HG02588 (cell line): ENCODE measurements at regions not wholly inside any gene's neighbourhood (a gene's known extent, or its start where the extent isn't known, plus 50 kb on each side); places are given as distances from the start of the nearest gene placed in this dataset.

Experiments
- ATAC-seq: cut with Tn5 transposase; IDR thresholded peaks from one replicate; pipeline ENCODE4 v1.9.1; 2021; ENCODE audit warnings: mild to moderate bottlenecking, moderate library complexity; ENCODE audit not compliant: unreplicated experiment

- ATAC-seq, result no peak
Measured at GRCh38 chr12:92615086-92615485, 87.7 kb upstream of the PLEKHG7 start.

- no peak for ATAC-seq
Measured at GRCh38 chr12:92614502-92614901, 88.3 kb upstream of the PLEKHG7 start.

- no peak for ATAC-seq
Measured at GRCh38 chr12:92614001-92614400, 88.8 kb upstream of the PLEKHG7 start.

- no peak for ATAC-seq
Measured at GRCh38 chr12:92612611-92613010, 90.2 kb upstream of the PLEKHG7 start.

GRCh38 chr12:92608151-92609091 lies 94.4 kb upstream of the PLEKHG7 start:
- no peak for ATAC-seq

GRCh38 chr12:92606956-92607355 lies 95.8 kb upstream of the PLEKHG7 start:
- ATAC-seq, result no peak

- ATAC-seq, result no peak
Measured at GRCh38 chr12:92605621-92606170, 97.1 kb upstream of the PLEKHG7 start.

GRCh38 chr12:92604786-92605185 lies 98.0 kb upstream of the PLEKHG7 start:
- ATAC-seq, result no peak

GRCh38 chr12:92603741-92604432 lies 98.9 kb upstream of the PLEKHG7 start:
- no peak for ATAC-seq

GRCh38 chr12:92602930-92603623 lies 99.7 kb upstream of the PLEKHG7 start:
- ATAC-seq, result no peak

GRCh38 chr12:92602476-92602875 lies 100.3 kb upstream of the PLEKHG7 start:
- ATAC-seq, result no peak

GRCh38 chr12:92601680-92602079 lies 101.1 kb upstream of the PLEKHG7 start:
- ATAC-seq, result no peak

GRCh38 chr12:92601176-92601575 lies 101.6 kb upstream of the PLEKHG7 start:
- ATAC-seq, result no peak

- no peak for ATAC-seq
Measured at GRCh38 chr12:92600052-92600451, 102.7 kb upstream of the PLEKHG7 start.

- no peak for ATAC-seq
Measured at GRCh38 chr12:92597997-92598396, 104.8 kb upstream of the PLEKHG7 start.

GRCh38 chr12:92597118-92597517 lies 105.7 kb upstream of the PLEKHG7 start:
- ATAC-seq, result no peak

- ATAC-seq, result no peak
Measured at GRCh38 chr12:92596383-92596782, 106.4 kb upstream of the PLEKHG7 start.

GRCh38 chr12:92595663-92596062 lies 107.1 kb upstream of the PLEKHG7 start:
- no peak for ATAC-seq

- peak; percentile 99 for ATAC-seq
Measured at GRCh38 chr12:92593734-92594402, 108.9 kb upstream of the PLEKHG7 start.

- no peak for ATAC-seq
Measured at GRCh38 chr12:92585115-92585727, 117.6 kb upstream of the PLEKHG7 start.
